Vagina (tissue), 2 donors: ENCODE measurements at regions not wholly inside any gene's neighbourhood (a gene's known extent, or its start where the extent isn't known, plus 50 kb on each side); places are given as distances from the start of the nearest gene placed in this dataset.

Source experiments
- DNase-seq, 2 donors: peaks; one replicate each; pipeline ENCODE4 v3.0.0-alpha.2; 2017; ENCODE audit errors: extremely low spot score in 2 of 2
- H3K27ac ChIP-seq: fragments of 200-600 bp; sonication (generic); one replicate; pipeline ENCODE4 v1.5.1; 2019
- H3K27me3 ChIP-seq: fragments of 200-600 bp; sonication (generic); one replicate; pipeline ENCODE4 v1.5.1; 2019
- H3K36me3 ChIP-seq, 2 donors: fragments of 200-600 bp; sonication (generic); one replicate each; pipeline ENCODE4 v1.5.1; 2017 to 2019
- H3K4me1 ChIP-seq: fragments of 200-600 bp; sonication (generic); one replicate; pipeline ENCODE4 v1.5.1; 2019
- H3K4me3 ChIP-seq, 2 donors: fragments of 200-600 bp; sonication (generic); 1 replicate in 1 of 2; 2 replicates in 1 of 2; pipeline ENCODE4 v1.5.1; 2016 to 2019
- H3K9me3 ChIP-seq: fragments of 200-600 bp; sonication (generic); one replicate; pipeline ENCODE4 v1.5.1; 2019
- CTCF ChIP-seq, 3 experiments: fragments of 450-650 bp in 2 of 3; fragments of 200-600 bp in 1 of 3; sonication (generic) in 1 of 3; IDR thresholded peaks; one replicate each; pipeline ENCODE4 v1.5.1; 2017 to 2019; ENCODE audit warnings: antibody characterized with exemption in 3 of 3, mild to moderate bottlenecking in 2 of 3, moderate library complexity in 2 of 3
- POLR2A ChIP-seq, 2 donors: fragments of 450-650 bp; IDR thresholded peaks; one replicate each; pipeline ENCODE4 v1.6.1; 2017; ENCODE audit warnings: antibody characterized with exemption in 2 of 2, mild to moderate bottlenecking in 2 of 2, moderate library complexity in 2 of 2
- POLR2AphosphoS5 ChIP-seq, 2 donors: sonication (generic); formaldehyde crosslinking; IDR thresholded peaks; one replicate each; pipeline ENCODE4 v1.9.0; 2017; ENCODE audit warnings: antibody characterized with exemption in 2 of 2, mild to moderate bottlenecking in 2 of 2, low read depth in 1 of 2; ENCODE audit not compliant: insufficient read depth in 1 of 2
- intact Hi-C: fragments of 100-400 bp; cut with DNase I; formaldehyde crosslinking; loops from one replicate; pipeline ENCODE4 v1.15.1; 2023

- no peak overlapping the region for H3K27ac ChIP-seq
- no peaks in the 10 kb centered on the region for H3K9me3 ChIP-seq
- H3K4me1 ChIP-seq, result no peaks in the 10 kb centered on the region
- no peaks in the 10 kb centered on the region for H3K36me3 ChIP-seq
- no peak for TF ChIP-seq POLR2A (IDR thresholded peaks at IDR 0.05)
- no peak overlapping the region for H3K4me3 ChIP-seq
- no peak for DNase-seq
- H3K27me3 ChIP-seq, result no peaks in the 10 kb centered on the region
- intact Hi-C loops, result no loop called here
Measured at GRCh38 chr5:68352166-68352565, 136.6 kb downstream of the PIK3R1 start.

- no peaks in the 10 kb centered on the region for H3K9me3 ChIP-seq
- H3K36me3 ChIP-seq, result no peaks in the 10 kb centered on the region
- no peaks in the 10 kb centered on the region for H3K4me1 ChIP-seq
- intact Hi-C loops, result no loop called here
- no peak overlapping the region for H3K27ac ChIP-seq
- H3K4me3 ChIP-seq, result no peak overlapping the region
- TF ChIP-seq POLR2A (IDR thresholded peaks at IDR 0.05), result no peak
- TF ChIP-seq POLR2AphosphoS5 (IDR thresholded peaks at IDR 0.05; ENCODE audit: insufficient read depth in 1 of 2, low read depth in 1 of 2), result no peak
- TF ChIP-seq CTCF (IDR thresholded peaks at IDR 0.05), result no peak
- H3K27me3 ChIP-seq, result no peaks in the 10 kb centered on the region
- DNase-seq, result no peak
Measured at GRCh38 chr5:68353605-68354004, 138.0 kb downstream of the PIK3R1 start.

GRCh38 chr5:68354315-68354714, 138.8 kb downstream of the PIK3R1 start:
- Histone ChIP-seq H3K27ac (no peak overlapping the region), H3K36me3 (no peaks in the 10 kb centered on the region), H3K9me3 (no peaks in the 10 kb centered on the region), H3K27me3 (no peaks in the 10 kb centered on the region), H3K4me1 (no peaks in the 10 kb centered on the region), H3K4me3 (no peak overlapping the region)
- intact Hi-C loops, result no loop called here
- DNase-seq, result no peak
- TF ChIP-seq CTCF (IDR thresholded peaks at IDR 0.05) (no peak), POLR2AphosphoS5 (IDR thresholded peaks at IDR 0.05; ENCODE audit: insufficient read depth in 1 of 2, low read depth in 1 of 2) (no peak), POLR2A (IDR thresholded peaks at IDR 0.05) (no peak)

GRCh38 chr5:68356216-68356615, 140.7 kb downstream of the PIK3R1 start:
- H3K4me3 ChIP-seq, result no peak overlapping the region
- H3K36me3 ChIP-seq, result no peaks in the 10 kb centered on the region
- no peak overlapping the region for H3K27ac ChIP-seq
- TF ChIP-seq POLR2A (IDR thresholded peaks at IDR 0.05) (no peak), CTCF (IDR thresholded peaks at IDR 0.05) (no peak), POLR2AphosphoS5 (IDR thresholded peaks at IDR 0.05; ENCODE audit: insufficient read depth in 1 of 2, low read depth in 1 of 2) (no peak)
- H3K9me3 ChIP-seq, result no peaks in the 10 kb centered on the region
- no peaks in the 10 kb centered on the region for H3K4me1 ChIP-seq
- intact Hi-C loops, result no loop called here
- H3K27me3 ChIP-seq, result no peaks in the 10 kb centered on the region
- DNase-seq, result no peak

- TF ChIP-seq POLR2AphosphoS5 (IDR thresholded peaks at IDR 0.05; ENCODE audit: insufficient read depth in 1 of 2, low read depth in 1 of 2), result no peak
- TF ChIP-seq POLR2A (IDR thresholded peaks at IDR 0.05), result no peak
- no peak for TF ChIP-seq CTCF (IDR thresholded peaks at IDR 0.05)
- intact Hi-C loops, result no loop called here
Measured at GRCh38 chr5:68356623-68357022, 141.1 kb downstream of the PIK3R1 start.

GRCh38 chr5:68359699-68360098, 144.1 kb downstream of the PIK3R1 start:
- Histone ChIP-seq H3K27ac (no peak overlapping the region), H3K36me3 (no peaks in the 10 kb centered on the region), H3K9me3 (no peaks in the 10 kb centered on the region), H3K27me3 (no peaks in the 10 kb centered on the region), H3K4me3 (no peak overlapping the region), H3K4me1 (no peaks in the 10 kb centered on the region)
- DNase-seq, result no peak
- TF ChIP-seq CTCF (IDR thresholded peaks at IDR 0.05) (no peak), POLR2AphosphoS5 (IDR thresholded peaks at IDR 0.05; ENCODE audit: insufficient read depth in 1 of 2, low read depth in 1 of 2) (no peak), POLR2A (IDR thresholded peaks at IDR 0.05) (no peak)
- intact Hi-C loops, result no loop called here

More at GRCh38 chr5:68356623-68357022, 141.1 kb downstream of the PIK3R1 start:
- no peaks in the 10 kb centered on the region for H3K36me3 ChIP-seq
- H3K4me3 ChIP-seq, result no peak overlapping the region
- no peaks in the 10 kb centered on the region for H3K27me3 ChIP-seq
- H3K9me3 ChIP-seq, result no peaks in the 10 kb centered on the region
- DNase-seq, result no peak
- no peaks in the 10 kb centered on the region for H3K4me1 ChIP-seq
- no peak overlapping the region for H3K27ac ChIP-seq
